ENCODE measurements at regions not wholly inside any gene's neighbourhood (a gene's known extent, or its start where the extent isn't known, plus 50 kb on each side); places are given as distances from the start of the nearest gene placed in this dataset.
"Not testable (repeated sequence)": the region's sequence is repeated elsewhere in the genome, so short reads cannot be mapped to it uniquely, and the experiment has no call there.

GRCh38 chr13:63542770-63543169 lies 2127.1 kb upstream of the PCDH20 start:
- DNase-seq: no peak

GRCh38 chr13:63541336-63541735 lies 2125.7 kb upstream of the PCDH20 start:
- DNase-seq: no peak

- no peak for DNase-seq
Measured at GRCh38 chr13:63540061-63540460, 2124.4 kb upstream of the PCDH20 start.

- no peak for DNase-seq
Measured at GRCh38 chr13:63517371-63517770, 2101.7 kb upstream of the PCDH20 start.

- DNase-seq: no peak
Measured at GRCh38 chr13:63516124-63516523, 2100.5 kb upstream of the PCDH20 start.

- no peak for DNase-seq
Measured at GRCh38 chr13:63514886-63515285, 2099.2 kb upstream of the PCDH20 start.

GRCh38 chr13:63512095-63512494 lies 2096.4 kb upstream of the PCDH20 start:
- DNase-seq: no peak

- no peak for DNase-seq
Measured at GRCh38 chr13:63501702-63502101, 2086.1 kb upstream of the PCDH20 start.

GRCh38 chr13:63497601-63498000 lies 2082.0 kb upstream of the PCDH20 start:
- no peak for DNase-seq

- DNase-seq: no peak
Measured at GRCh38 chr13:63492604-63493003, 2077.0 kb upstream of the PCDH20 start.

- DNase-seq: no peak
Measured at GRCh38 chr13:63490149-63490548, 2074.5 kb upstream of the PCDH20 start.

GRCh38 chr13:63481334-63481733 lies 2065.7 kb upstream of the PCDH20 start:
- no peak for DNase-seq

- no peak for DNase-seq
Measured at GRCh38 chr13:63472711-63473110, 2057.1 kb upstream of the PCDH20 start.

- DNase-seq: no peak
Measured at GRCh38 chr13:63463782-63464610, 2048.3 kb upstream of the PCDH20 start.

GRCh38 chr13:63460462-63461090 lies 2044.9 kb upstream of the PCDH20 start:
- no peak for DNase-seq

GRCh38 chr13:63457186-63457585 lies 2041.5 kb upstream of the PCDH20 start:
- DNase-seq: no peak

GRCh38 chr13:63455938-63456337 lies 2040.3 kb upstream of the PCDH20 start:
- peak; percentile 0 for DNase-seq

- DNase-seq: no peak
Measured at GRCh38 chr13:63449550-63449949, 2033.9 kb upstream of the PCDH20 start.

GRCh38 chr13:63448692-63449091 lies 2033.0 kb upstream of the PCDH20 start:
- no peak for DNase-seq

GRCh38 chr13:63446329-63446728 lies 2030.7 kb upstream of the PCDH20 start:
- DNase-seq: no peak

GRCh38 chr13:63444225-63444624 lies 2028.6 kb upstream of the PCDH20 start:
- not testable (repeated sequence) for DNase-seq

GRCh38 chr13:63438951-63439350 lies 2023.3 kb upstream of the PCDH20 start:
- no peak for DNase-seq

GRCh38 chr13:63436325-63436668 lies 2020.6 kb upstream of the PCDH20 start:
- no peak for DNase-seq

GRCh38 chr13:63435667-63436324 lies 2020.1 kb upstream of the PCDH20 start:
- DNase-seq: no peak

All from DMS53 (cell line).